HCT116 (cell line): ENCODE measurements at regions not wholly inside any gene's neighbourhood (a gene's known extent, or its start where the extent isn't known, plus 50 kb on each side); places are given as distances from the start of the nearest gene placed in this dataset.

ENCODE experiments used
- ATAC-seq: fragments of 200-7000 bp; cut with Tn5 transposase; 2 replicates; pipeline ENCODE4 v1.9.1; 2020; ENCODE audit warnings: mild to moderate bottlenecking, moderate library complexity
- BruUV-seq: library from RNA; stranded (reverse); fragments of 400-500 nt; replicated peaks from 2 replicates; lab custom pipeline; 2021; lab: Mats Ljungman, UMichigan
- CTCF ChIA-PET: fragments of 300-600 bp; sonication (Branson Sonifier 250); formaldehyde crosslinking; loops from one replicate; lab custom pipeline; 2021; ENCODE audit warnings: antibody characterized with exemption; lab: Charles Lee
- POLR2A ChIA-PET: fragments of 300-600, 350-600 bp; sonication (Branson Sonifier 250); formaldehyde crosslinking; loops from one replicate; lab custom pipeline; 2021; ENCODE audit warnings: antibody characterized with exemption; lab: Charles Lee
- RAD21 ChIA-PET, 2 experiments: fragments of 300-600 bp; sonication (Branson Sonifier 250); formaldehyde crosslinking; loops; one replicate each; lab custom pipeline; 2023; ENCODE audit warnings: low total read pairs in 2 of 2; ENCODE audit not compliant: uncharacterized antibody in 2 of 2, unreplicated experiment in 2 of 2, low non-redundant PET in 1 of 2; lab: Charles Lee
- DNase-seq: peaks from one replicate; pipeline ENCODE4 v3.0.0-alpha.2; 2010; ENCODE audit warnings: low read depth, low spot score
- H2AFZ ChIP-seq: fragments of 200-600 bp; shearing (Covaris generic), sonication (generic); 2 replicates; pipeline ENCODE4 v1.6.1; 2017; ENCODE audit warnings: low read depth, mixed run types, mixed read lengths, antibody characterized with exemption, low read length; ENCODE audit not compliant: poor library complexity, severe bottlenecking
- H3K27ac ChIP-seq: 2 replicates; pipeline ENCODE4 v1.5.1; 2012; ENCODE audit warnings: low read depth, low read length
- H3K27me3 ChIP-seq: fragments of 200-600 bp; sonication (generic); 2 replicates; pipeline ENCODE4 v1.6.1; 2016; ENCODE audit warnings: mixed run types, low read length, mixed read lengths; ENCODE audit not compliant: insufficient read depth
- H3K36me3 ChIP-seq, 2 experiments: fragments of 200-500 bp in 1 of 2; fragments of 200-600 bp in 1 of 2; sonication (Bioruptor generic) in 1 of 2; sonication (generic) in 1 of 2; 2 replicates each; pipeline versions ENCODE4 v1.5.1 to v1.6.1; 2014 to 2016; ENCODE audit warnings: low read length in 2 of 2, inconsistent platforms in 1 of 2, mixed read lengths in 1 of 2, mixed run types in 1 of 2; ENCODE audit not compliant: insufficient read depth in 2 of 2, control insufficient read depth in 1 of 2
- H3K4me1 ChIP-seq, 2 experiments: fragments of 200-600 bp in 1 of 2; sonication (generic) in 1 of 2; 2 replicates each; pipeline versions ENCODE4 v1.5.1 to v1.6.1; 2012 to 2017; ENCODE audit warnings: low read length in 2 of 2, inconsistent platforms in 1 of 2, mild to moderate bottlenecking in 1 of 2, mixed read lengths in 1 of 2, mixed run types in 1 of 2, moderate library complexity in 1 of 2; ENCODE audit not compliant: insufficient read depth in 2 of 2, control insufficient read depth in 1 of 2
- H3K4me2 ChIP-seq: fragments of 200-600 bp; sonication (generic); 2 replicates; pipeline ENCODE4 v1.6.1; 2017; ENCODE audit warnings: mixed run types, low read length, mixed read lengths
- H3K4me3 ChIP-seq, 2 experiments: fragments of 200-600 bp in 1 of 2; sonication (generic) in 1 of 2; replicated peaks in 1 of 2; 2 replicates each; pipeline ENCODE4 v1.5.1; 2011 to 2016; ENCODE audit warnings: low read length in 2 of 2, control low read depth in 1 of 2, low read depth in 1 of 2, mild to moderate bottlenecking in 1 of 2, mixed read lengths in 1 of 2, mixed run types in 1 of 2
- H3K79me2 ChIP-seq: fragments of 200-600 bp; sonication (generic); 2 replicates; pipeline ENCODE4 v1.6.1; 2017; ENCODE audit warnings: mild to moderate bottlenecking, mixed run types, low read length, moderate library complexity, mixed read lengths; ENCODE audit not compliant: insufficient read depth
- H3K9ac ChIP-seq: fragments of 200-600 bp; sonication (generic); 2 replicates; pipeline ENCODE4 v1.6.1; 2016; ENCODE audit warnings: low read length, mixed read lengths
- H3K9me2 ChIP-seq: fragments of 200-600 bp; sonication (generic), shearing (Covaris generic); 2 replicates; pipeline ENCODE4 v1.6.1; 2017; ENCODE audit warnings: mixed run types, mild to moderate bottlenecking, moderate library complexity; ENCODE audit not compliant: insufficient read depth
- H3K9me3 ChIP-seq, 2 experiments: fragments of 200-500 bp in 1 of 2; fragments of 200-600 bp in 1 of 2; sonication (Bioruptor generic) in 1 of 2; sonication (generic) in 1 of 2; 2 replicates each; pipeline ENCODE4 v1.6.1; 2014 to 2017; ENCODE audit warnings: low read length in 2 of 2, mixed read lengths in 2 of 2, inconsistent platforms in 1 of 2, low read depth in 1 of 2, mild to moderate bottlenecking in 1 of 2, mixed run types in 1 of 2, moderate library complexity in 1 of 2; ENCODE audit not compliant: control insufficient read depth in 1 of 2, insufficient read depth in 1 of 2
- H4K20me1 ChIP-seq: fragments of 200-600 bp; sonication (generic), shearing (Covaris generic); 2 replicates; pipeline ENCODE4 v1.6.1; 2017; ENCODE audit warnings: mixed run types, mild to moderate bottlenecking, moderate library complexity; ENCODE audit not compliant: insufficient read depth
- ATF3 ChIP-seq: IDR thresholded peaks from 2 replicates; pipeline ENCODE4 v1.6.1; 2012
- CBX3 ChIP-seq: IDR thresholded peaks from 2 replicates; pipeline ENCODE4 v1.6.1; 2012; ENCODE audit warnings: low read depth
- CEBPB ChIP-seq: IDR thresholded peaks from 2 replicates; pipeline ENCODE4 v1.6.1; 2012; ENCODE audit warnings: low read depth
- EGR1 ChIP-seq: IDR thresholded peaks from 2 replicates; pipeline ENCODE4 v1.6.1; 2012; ENCODE audit warnings: low read depth
- ELF1 ChIP-seq: IDR thresholded peaks from 2 replicates; pipeline ENCODE4 v1.6.1; 2012; ENCODE audit warnings: low read depth, borderline replicate concordance
- EZH2 ChIP-seq: fragments of 200-600 bp; sonication (generic); IDR thresholded peaks from 2 replicates; pipeline ENCODE4 v1.6.1; 2017; ENCODE audit warnings: antibody characterized with exemption, mixed run types
- EZH2phosphoT487 ChIP-seq: fragments of 200-600 bp; IDR thresholded peaks from 2 replicates; pipeline ENCODE4 v1.6.1; 2018; ENCODE audit warnings: antibody characterized with exemption, borderline replicate concordance
- JUND ChIP-seq: IDR thresholded peaks from 2 replicates; pipeline ENCODE4 v1.6.1; 2012
- POLR2A ChIP-seq: IDR thresholded peaks from 2 replicates; pipeline ENCODE4 v1.7.0; 2011; ENCODE audit warnings: borderline replicate concordance; ENCODE audit not compliant: insufficient read depth, insufficient read length; ENCODE audit errors: extremely low read depth
- SIN3A ChIP-seq: IDR thresholded peaks from 2 replicates; pipeline ENCODE4 v1.6.1; 2012; ENCODE audit warnings: low read depth
- SP1 ChIP-seq: IDR thresholded peaks from 2 replicates; pipeline ENCODE4 v1.6.1; 2012; ENCODE audit warnings: low read depth
- SRF ChIP-seq: IDR thresholded peaks from 2 replicates; pipeline ENCODE4 v1.6.1; 2012; ENCODE audit warnings: low read depth
- ZBTB33 ChIP-seq: IDR thresholded peaks from 2 replicates; pipeline ENCODE4 v1.6.1; 2011; ENCODE audit warnings: mild to moderate bottlenecking, low read length, moderate library complexity; ENCODE audit not compliant: insufficient replicate concordance; ENCODE audit errors: extremely low read depth
- ZFX ChIP-seq: fragments of 450-650 bp; IDR thresholded peaks from 2 replicates; pipeline ENCODE4 v1.6.1; 2017
- ZNF274 ChIP-seq: fragments of 200-500 bp; sonication (Bioruptor generic); IDR thresholded peaks from 2 replicates; pipeline ENCODE4 v1.6.1; 2014; ENCODE audit warnings: mild to moderate bottlenecking, low read depth, low read length, inconsistent platforms
- intact Hi-C: fragments of 100-400 bp; cut with micrococcal nuclease; formaldehyde crosslinking; loops from 2 replicates; pipeline ENCODE4 v1.10.0; 2022

- H2AFZ ChIP-seq, result no peak overlapping the region
- no peak overlapping the region for H3K9ac ChIP-seq
- no peak overlapping the region for H3K4me2 ChIP-seq
- TF ChIP-seq SIN3A (no peak), JUND (no peak), EZH2phosphoT487 (no peak), ZNF274 (no peak)
- BruUV-seq, result no TSS peak
- no peak for ATAC-seq
- H3K4me1 ChIP-seq, result no peaks in the 10 kb centered on the region
- ChIA-PET RAD21 (no interaction called here), POLR2A (no interaction called here), CTCF (no interaction called here)
- no peak for DNase-seq
- no peaks in the 10 kb centered on the region for H3K27me3 ChIP-seq
- H3K9me3 ChIP-seq, result no peaks in the 10 kb centered on the region
- intact Hi-C loops, result no loop called here
- no peaks in the 10 kb centered on the region for H3K9me2 ChIP-seq
- no peaks in the 10 kb centered on the region for H4K20me1 ChIP-seq
- no peak overlapping the region for H3K27ac ChIP-seq
- H3K79me2 ChIP-seq, result no peaks in the 10 kb centered on the region
- H3K36me3 ChIP-seq, result no peaks in the 10 kb centered on the region
- H3K4me3 ChIP-seq, result no peak overlapping the region
Measured at GRCh38 chr2:16378031-16378430, 287.6 kb downstream of the CYRIA start.

GRCh38 chr2:16375981-16376380 is 289.7 kb downstream of the CYRIA start:
- Histone ChIP-seq H3K9me3 (no peaks in the 10 kb centered on the region), H3K27ac (no peak overlapping the region), H3K9ac (no peak overlapping the region), H3K36me3 (no peaks in the 10 kb centered on the region), H4K20me1 (no peaks in the 10 kb centered on the region), H3K27me3 (no peaks in the 10 kb centered on the region), H3K9me2 (no peaks in the 10 kb centered on the region), H3K4me1 (no peaks in the 10 kb centered on the region), H2AFZ (no peak overlapping the region), H3K4me3 (no peak overlapping the region), H3K79me2 (no peaks in the 10 kb centered on the region), H3K4me2 (no peak overlapping the region)
- POLR2A ChIA-PET, result no interaction called here
- CTCF ChIA-PET, result no interaction called here
- TF ChIP-seq ATF3, result no peak
- no peak for TF ChIP-seq POLR2A
- TF ChIP-seq CBX3, result no peak
- TF ChIP-seq SP1, result no peak
- TF ChIP-seq ELF1, result no peak
- no peak for TF ChIP-seq ZFX
- TF ChIP-seq EZH2, result no peak
- TF ChIP-seq ZBTB33, result no peak
- no peak for TF ChIP-seq EGR1
- no peak for TF ChIP-seq JUND
- TF ChIP-seq SRF, result no peak
- no peak for TF ChIP-seq CEBPB
- no TSS peak for BruUV-seq
- RAD21 ChIA-PET, result no interaction called here
- DNase-seq, result no peak
- ATAC-seq, result no peak
- intact Hi-C loops, result no loop called here
